ENCODE measurements at regions not wholly inside any gene's neighbourhood (a gene's known extent, or its start where the extent isn't known, plus 50 kb on each side); places are given as distances from the start of the nearest gene placed in this dataset.
"Not testable (repeated sequence)": the region's sequence is repeated elsewhere in the genome, so short reads cannot be mapped to it uniquely, and the experiment has no call there.

GRCh38 chr3:51610708-51611107 is 60.3 kb upstream of the TEX264 start:
- Histone ChIP-seq H3F3A (ENCODE audit: low read depth) (no peaks in the 10 kb centered on the region), H3K36me3 (ENCODE audit: insufficient read depth, low read length) (no peaks in the 10 kb centered on the region; the same call in 1 of the 2 replicates), H2AFZ (ENCODE audit: low read length) (no peak overlapping the region), H3K9me2 (replicated peaks; ENCODE audit: low read depth, low read length) (no peaks in the 10 kb centered on the region), H3K9me3 (ENCODE audit: insufficient read depth, low read depth, low read length) (no peaks in the 10 kb centered on the region), H3K4me2 (ENCODE audit: low read depth, low read length, poor library complexity, severe bottlenecking) (no peak overlapping the region), H3K79me2 (ENCODE audit: insufficient read depth, low read length) (peaks cover 45% of the 10 kb centered on the region; the same call in 1 of the 2 replicates), H4K20me1 (ENCODE audit: insufficient read depth, low read length, poor library complexity, severe bottlenecking) (no peaks in the 10 kb centered on the region), H3K27me3 (ENCODE audit: insufficient read depth, low read length, poor library complexity, severe bottlenecking) (no peaks in the 10 kb centered on the region), H3K4me1 (ENCODE audit: insufficient read depth, low read length, poor library complexity, severe bottlenecking) (no peaks in the 10 kb centered on the region), H3K9ac (ENCODE audit: low read depth, low read length, poor library complexity, severe bottlenecking) (no peak overlapping the region), H3K4me3 (ENCODE audit: low read length, poor library complexity, severe bottlenecking) (no peak overlapping the region)
- TF ChIP-seq EZH2phosphoT487 (IDR thresholded peaks at IDR 0.05; ENCODE audit: borderline replicate concordance), result no peak
- TF ChIP-seq, protein P1, sequence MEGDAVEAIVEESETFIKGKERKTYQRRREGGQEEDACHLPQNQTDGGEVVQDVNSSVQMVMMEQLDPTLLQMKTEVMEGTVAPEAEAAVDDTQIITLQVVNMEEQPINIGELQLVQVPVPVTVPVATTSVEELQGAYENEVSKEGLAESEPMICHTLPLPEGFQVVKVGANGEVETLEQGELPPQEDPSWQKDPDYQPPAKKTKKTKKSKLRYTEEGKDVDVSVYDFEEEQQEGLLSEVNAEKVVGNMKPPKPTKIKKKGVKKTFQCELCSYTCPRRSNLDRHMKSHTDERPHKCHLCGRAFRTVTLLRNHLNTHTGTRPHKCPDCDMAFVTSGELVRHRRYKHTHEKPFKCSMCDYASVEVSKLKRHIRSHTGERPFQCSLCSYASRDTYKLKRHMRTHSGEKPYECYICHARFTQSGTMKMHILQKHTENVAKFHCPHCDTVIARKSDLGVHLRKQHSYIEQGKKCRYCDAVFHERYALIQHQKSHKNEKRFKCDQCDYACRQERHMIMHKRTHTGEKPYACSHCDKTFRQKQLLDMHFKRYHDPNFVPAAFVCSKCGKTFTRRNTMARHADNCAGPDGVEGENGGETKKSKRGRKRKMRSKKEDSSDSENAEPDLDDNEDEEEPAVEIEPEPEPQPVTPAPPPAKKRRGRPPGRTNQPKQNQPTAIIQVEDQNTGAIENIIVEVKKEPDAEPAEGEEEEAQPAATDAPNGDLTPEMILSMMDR (conservative IDR thresholded peaks at IDR 0.05; ENCODE audit: low read length), result no peak

DNA sequence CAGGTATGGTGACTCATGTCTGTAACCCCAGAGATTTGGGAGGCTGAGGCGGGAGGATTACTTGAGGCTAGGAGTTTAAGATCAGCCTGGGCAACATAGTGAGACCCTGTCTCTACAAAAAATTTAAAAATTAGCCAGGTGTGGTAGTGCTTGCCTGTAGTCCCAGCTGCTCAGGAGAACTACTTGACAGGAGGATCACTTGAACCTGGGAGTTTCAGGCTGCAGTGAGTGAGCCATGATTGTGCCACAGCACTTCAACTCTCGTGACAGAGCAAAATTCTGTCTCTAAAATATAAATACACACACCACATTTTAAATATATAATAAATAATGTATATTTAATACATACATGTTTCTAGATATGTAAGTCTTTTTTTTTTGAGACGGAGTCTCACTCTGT is 53.5 kb upstream of the TEX264 start:
- H2AFZ ChIP-seq (ENCODE audit: low read length), result no peak overlapping the region
- no peak overlapping the region for H3K9ac ChIP-seq (ENCODE audit: low read depth, low read length, poor library complexity, severe bottlenecking)
- H3F3A ChIP-seq (ENCODE audit: low read depth), result no peaks in the 10 kb centered on the region
- no peaks in the 10 kb centered on the region for H3K9me2 ChIP-seq (replicated peaks; ENCODE audit: low read depth, low read length)
- no peaks in the 10 kb centered on the region for H3K27me3 ChIP-seq (ENCODE audit: insufficient read depth, low read length, poor library complexity, severe bottlenecking)
- TF ChIP-seq, protein P1 (conservative IDR thresholded peaks at IDR 0.05; ENCODE audit: low read length), result no peak
- no peak for TF ChIP-seq EZH2phosphoT487 (IDR thresholded peaks at IDR 0.05; ENCODE audit: borderline replicate concordance)
- H3K79me2 ChIP-seq (ENCODE audit: insufficient read depth, low read length), result peaks cover 84% of the 10 kb centered on the region
- H3K4me1 ChIP-seq (ENCODE audit: insufficient read depth, low read length, poor library complexity, severe bottlenecking), result peaks cover 4% of the 10 kb centered on the region
- H3K4me3 ChIP-seq (ENCODE audit: low read length, poor library complexity, severe bottlenecking), result no peak overlapping the region
- no peak overlapping the region for H3K4me2 ChIP-seq (ENCODE audit: low read depth, low read length, poor library complexity, severe bottlenecking)
- H3K9me3 ChIP-seq (ENCODE audit: insufficient read depth, low read depth, low read length), result no peaks in the 10 kb centered on the region
- H4K20me1 ChIP-seq (ENCODE audit: insufficient read depth, low read length, poor library complexity, severe bottlenecking), result peaks cover 11% of the 10 kb centered on the region
- H3K36me3 ChIP-seq (ENCODE audit: insufficient read depth, low read length), result peaks cover 5% of the 10 kb centered on the region; the same call in 1 of the 2 replicates

GRCh38 chr3:51618038-51618437 is 53.0 kb upstream of the TEX264 start:
- peaks cover 11% of the 10 kb centered on the region for H4K20me1 ChIP-seq (ENCODE audit: insufficient read depth, low read length, poor library complexity, severe bottlenecking)
- not testable (repeated sequence) for H2AFZ ChIP-seq (ENCODE audit: low read length); H3K9ac ChIP-seq (ENCODE audit: low read depth, low read length, poor library complexity, severe bottlenecking); H3K4me2 ChIP-seq (ENCODE audit: low read depth, low read length, poor library complexity, severe bottlenecking); H3K27me3 ChIP-seq (ENCODE audit: insufficient read depth, low read length, poor library complexity, severe bottlenecking); H3K36me3 ChIP-seq (ENCODE audit: insufficient read depth, low read length); H3K4me1 ChIP-seq (ENCODE audit: insufficient read depth, low read length, poor library complexity, severe bottlenecking); H3K9me3 ChIP-seq (ENCODE audit: insufficient read depth, low read depth, low read length); H3K9me2 ChIP-seq (replicated peaks; ENCODE audit: low read depth, low read length); H3F3A ChIP-seq (ENCODE audit: low read depth); H3K4me3 ChIP-seq (ENCODE audit: low read length, poor library complexity, severe bottlenecking)
- peaks cover 84% of the 10 kb centered on the region for H3K79me2 ChIP-seq (ENCODE audit: insufficient read depth, low read length)

GRCh38 chr3:51618496-51618895 is 52.6 kb upstream of the TEX264 start:
- TF ChIP-seq EZH2phosphoT487 (IDR thresholded peaks at IDR 0.05; ENCODE audit: borderline replicate concordance), result no peak
- Histone ChIP-seq H3K4me1 (ENCODE audit: insufficient read depth, low read length, poor library complexity, severe bottlenecking) (peaks cover 4% of the 10 kb centered on the region), H3K9me3 (ENCODE audit: insufficient read depth, low read depth, low read length) (no peaks in the 10 kb centered on the region), H3K4me2 (ENCODE audit: low read depth, low read length, poor library complexity, severe bottlenecking) (no peak overlapping the region), H3F3A (ENCODE audit: low read depth) (no peaks in the 10 kb centered on the region), H3K9ac (ENCODE audit: low read depth, low read length, poor library complexity, severe bottlenecking) (no peak overlapping the region), H2AFZ (ENCODE audit: low read length) (no peak overlapping the region), H3K27me3 (ENCODE audit: insufficient read depth, low read length, poor library complexity, severe bottlenecking) (no peaks in the 10 kb centered on the region), H3K9me2 (replicated peaks; ENCODE audit: low read depth, low read length) (no peaks in the 10 kb centered on the region), H4K20me1 (ENCODE audit: insufficient read depth, low read length, poor library complexity, severe bottlenecking) (peaks cover 11% of the 10 kb centered on the region), H3K36me3 (ENCODE audit: insufficient read depth, low read length) (peaks cover 9% of the 10 kb centered on the region; the same call in 1 of the 2 replicates), H3K4me3 (ENCODE audit: low read length, poor library complexity, severe bottlenecking) (no peak overlapping the region), H3K79me2 (ENCODE audit: insufficient read depth, low read length) (peaks cover 84% of the 10 kb centered on the region)

Measured in Loucy (cell line).